Occipital lobe (tissue), 1 donor: ENCODE measurements at regions not wholly inside any gene's neighbourhood (a gene's known extent, or its start where the extent isn't known, plus 50 kb on each side); places are given as distances from the start of the nearest gene placed in this dataset.

ENCODE experiments used
- DNase-seq: peaks from one replicate; lab custom pipeline; 2025; lab: John Stamatoyannopoulos, UW

DNA sequence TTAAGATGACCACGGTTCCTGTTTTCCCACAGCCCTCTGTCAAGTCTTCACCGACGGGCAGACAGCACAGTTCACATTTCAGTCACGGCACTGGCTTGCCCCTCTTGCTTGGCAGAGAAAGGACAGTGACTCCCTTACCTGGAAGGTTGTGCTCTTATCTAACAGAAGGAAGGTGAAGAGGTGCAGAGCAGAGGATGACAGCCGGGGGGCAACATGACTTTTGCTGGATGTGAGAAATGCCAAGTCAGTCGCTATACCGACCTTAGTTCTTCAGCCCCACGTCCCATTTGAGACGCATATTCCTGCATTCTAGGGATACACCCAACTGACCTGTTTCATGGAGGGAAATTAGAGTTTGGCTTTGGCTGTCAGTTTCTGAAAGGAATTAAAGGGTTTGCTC lies 492.3 kb downstream of the NPIPA7 start:
- no peak for DNase-seq

DNA sequence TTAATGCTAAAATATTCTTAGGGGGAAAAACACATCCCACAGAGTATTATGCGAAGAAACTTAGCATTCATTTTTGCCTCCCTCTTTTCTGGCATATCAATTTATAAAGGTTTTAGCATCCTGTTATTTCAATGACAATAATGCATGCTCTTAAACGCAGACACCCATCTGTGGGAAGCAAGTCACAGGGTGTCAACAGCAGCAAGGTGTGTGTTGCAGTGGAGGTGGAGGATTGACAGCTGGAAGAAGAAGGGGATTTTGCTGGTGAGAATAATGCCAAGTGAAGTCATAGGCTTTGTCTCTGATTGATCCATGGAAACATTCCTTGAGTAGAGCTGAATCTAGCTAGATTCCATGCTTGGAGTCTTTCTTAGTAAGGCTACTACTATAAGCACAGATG lies 498.1 kb downstream of the NPIPA7 start:
- no peak for DNase-seq

DNA sequence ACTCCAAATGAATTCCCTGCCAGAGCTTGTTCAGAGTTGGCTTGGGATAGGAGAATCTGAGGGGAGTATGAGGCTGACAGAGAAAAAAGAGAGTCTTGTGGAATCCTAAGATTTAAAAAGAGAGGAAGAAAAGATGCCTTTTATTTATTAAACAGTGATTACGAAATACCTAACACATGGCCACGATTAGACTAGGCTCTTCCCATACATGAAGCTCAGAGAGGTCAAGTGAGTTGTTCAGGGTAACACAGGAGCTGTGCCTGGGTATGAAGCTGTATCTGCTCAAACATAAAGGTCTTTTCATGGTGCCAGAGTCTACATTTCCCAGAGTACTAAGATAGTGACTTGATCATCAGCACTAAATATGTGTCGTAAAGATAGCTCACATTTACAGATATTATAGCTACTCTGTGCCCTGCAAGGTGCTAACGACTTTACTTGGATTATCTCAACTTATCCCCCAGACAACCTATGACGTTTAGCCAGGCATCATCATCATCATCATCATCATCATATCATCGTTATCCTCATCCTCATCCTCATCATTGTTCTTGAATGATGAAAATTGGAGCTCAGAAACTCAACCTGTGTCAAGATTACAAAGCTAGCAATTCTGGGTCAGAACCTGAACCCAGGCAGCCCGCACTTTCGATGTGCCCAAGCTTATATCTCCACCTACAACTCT lies 500.8 kb downstream of the NPIPA7 start:
- DNase-seq = no peak

DNA sequence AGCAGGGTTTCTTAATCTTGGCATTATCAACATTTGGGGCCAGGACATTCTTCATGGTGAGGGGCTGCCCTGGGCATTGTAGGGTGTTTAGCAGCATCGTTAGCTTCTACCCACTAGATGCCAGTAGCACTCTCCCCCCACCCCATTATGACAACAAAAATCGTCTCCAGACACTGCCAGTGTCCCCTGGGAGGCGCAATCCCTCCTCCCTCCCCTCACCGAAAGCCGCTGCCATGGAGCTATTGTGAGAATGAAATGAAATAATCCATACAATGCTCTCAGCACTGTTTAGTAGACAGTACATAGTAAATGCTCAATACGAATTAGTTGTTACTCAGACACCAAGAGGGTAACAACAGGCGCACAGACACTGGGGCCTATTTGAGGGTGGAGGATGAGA lies 502.9 kb downstream of the NPIPA7 start:
- DNase-seq = no peak

DNA sequence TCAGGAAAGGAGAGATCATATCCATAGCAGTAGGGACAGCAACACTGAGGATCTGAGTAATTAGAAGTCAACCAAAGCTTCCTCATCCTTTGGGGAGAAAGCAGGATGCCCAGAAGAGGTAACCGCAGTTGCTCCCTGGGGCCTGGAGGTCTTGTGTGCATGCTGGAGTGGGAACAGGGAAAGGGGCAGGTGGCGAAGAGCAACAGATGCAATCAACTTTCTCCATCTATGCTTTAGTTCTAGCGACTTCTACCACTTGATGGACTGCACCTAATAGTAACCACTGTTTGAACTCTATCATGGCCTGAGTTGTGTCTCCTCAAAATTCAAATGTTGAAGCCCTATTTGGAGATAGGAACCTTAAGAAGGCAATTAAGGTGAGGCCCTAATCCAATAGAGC lies 503.8 kb downstream of the NPIPA7 start:
- no peak for DNase-seq

DNA sequence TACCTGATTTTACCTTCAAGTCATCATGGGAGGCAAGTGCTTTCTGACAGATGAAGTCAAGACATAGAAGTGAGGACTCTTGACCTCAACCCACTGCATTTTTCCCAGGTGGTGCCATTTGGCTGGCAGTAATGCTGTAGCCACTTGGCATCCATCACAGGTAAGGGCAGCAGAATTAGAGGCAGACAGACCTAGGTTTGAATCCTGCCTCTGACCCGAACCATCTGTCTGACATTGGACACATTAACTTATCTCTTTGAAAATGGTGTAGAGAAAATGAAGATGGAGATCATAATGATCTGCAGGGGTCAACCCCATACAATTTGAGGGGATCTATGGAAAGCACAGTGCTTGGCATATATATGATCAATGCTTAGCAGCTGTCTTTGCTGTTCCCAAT lies 505.5 kb downstream of the NPIPA7 start:
- DNase-seq = no peak

DNA sequence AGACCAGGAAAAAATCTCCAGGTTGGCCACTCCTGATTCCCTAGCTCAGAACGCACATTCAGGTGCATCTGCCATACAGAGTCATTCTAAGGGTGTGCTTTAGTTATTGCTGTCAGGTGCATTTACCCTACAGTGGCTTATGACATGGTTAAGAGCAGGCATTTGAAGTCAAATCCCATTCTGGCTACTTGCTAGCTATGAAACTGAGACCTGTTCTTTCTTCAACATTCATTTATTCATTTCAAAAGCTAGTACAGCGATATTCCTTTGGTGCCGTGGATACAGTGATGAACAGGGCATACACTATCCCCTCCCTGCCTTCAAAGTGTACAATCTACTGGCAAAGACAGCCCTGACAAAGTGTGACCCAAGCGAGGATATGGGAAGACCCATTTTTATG lies 508.3 kb downstream of the NPIPA7 start:
- DNase-seq = no peak

DNA sequence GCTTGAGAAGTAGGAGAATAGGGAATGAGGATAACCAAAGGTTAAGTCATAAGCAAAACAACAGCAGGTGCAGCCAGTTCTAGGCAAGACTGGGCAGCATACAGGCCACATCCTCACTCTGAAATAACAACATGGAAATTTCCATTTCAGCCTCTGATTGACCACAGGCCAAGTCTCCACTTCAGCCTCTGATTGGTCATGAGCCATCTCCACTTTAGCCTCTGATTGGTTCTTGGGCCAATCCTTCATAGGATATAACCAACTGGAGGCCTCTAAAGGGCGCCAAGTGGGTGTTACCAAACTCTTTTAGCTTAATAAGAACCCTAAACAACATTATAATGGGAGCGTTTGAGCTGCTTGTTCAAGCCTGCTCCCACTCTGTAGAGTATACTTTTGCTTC lies 512.0 kb downstream of the NPIPA7 start:
- no peak for DNase-seq

DNA sequence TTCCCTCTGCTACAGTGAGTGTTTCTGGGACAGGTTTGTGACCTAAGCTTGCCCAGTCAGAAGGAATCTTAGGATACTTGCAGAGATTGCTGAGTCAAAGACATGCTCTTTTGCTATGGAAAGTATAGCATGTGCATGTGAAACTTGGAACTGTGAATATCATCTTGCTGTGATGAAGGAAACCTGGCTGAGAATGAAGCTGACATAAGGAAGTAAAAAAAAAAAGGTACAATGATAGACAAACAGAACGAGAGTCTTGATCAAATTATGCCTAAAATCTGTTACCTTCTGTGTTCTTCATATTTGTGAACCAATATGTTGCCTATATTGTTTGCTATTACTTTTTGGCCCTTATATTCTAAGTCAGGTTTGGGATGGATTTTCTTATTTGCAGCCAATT lies 525.7 kb downstream of the NPIPA7 start:
- no peak for DNase-seq

DNA sequence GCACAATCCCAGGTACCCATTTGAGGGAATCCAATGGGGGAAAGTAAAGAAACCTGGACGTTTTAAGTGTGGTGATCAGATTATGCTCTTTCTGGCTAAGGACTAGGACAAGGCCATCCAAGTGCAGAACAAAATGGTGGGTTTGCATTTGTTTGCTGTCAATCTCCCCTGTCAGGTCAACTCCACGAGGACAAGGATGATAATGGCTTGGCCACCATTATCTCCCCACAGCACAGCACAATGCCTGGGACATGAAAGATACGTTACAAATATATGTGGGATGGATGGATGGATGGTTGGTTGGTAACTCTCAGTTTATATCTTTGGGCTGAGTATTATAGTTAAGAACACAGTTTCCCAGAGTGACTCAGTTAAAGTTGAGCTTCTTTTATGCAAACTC lies 526.9 kb downstream of the NPIPA7 start:
- no peak for DNase-seq

DNA sequence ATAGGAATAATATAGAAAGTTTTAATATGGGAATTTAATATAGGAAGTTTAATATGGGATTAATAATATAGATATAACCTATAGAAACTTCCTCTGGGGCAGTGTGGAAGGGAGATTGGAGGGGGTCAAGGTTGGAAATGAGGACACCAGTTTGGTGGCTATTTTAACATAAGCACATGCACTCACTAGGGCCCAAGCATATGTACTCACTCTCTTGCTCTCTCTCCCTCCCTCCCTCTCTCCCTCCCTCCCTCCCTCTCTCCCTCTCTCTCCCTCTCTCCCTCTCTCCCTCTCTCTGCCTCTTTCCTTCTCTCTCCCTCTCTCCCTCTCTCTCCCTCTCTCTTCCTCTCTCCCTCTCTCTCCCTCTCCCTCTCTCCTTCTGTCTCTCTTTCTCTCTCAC lies 528.1 kb downstream of the NPIPA7 start:
- no peak for DNase-seq

DNA sequence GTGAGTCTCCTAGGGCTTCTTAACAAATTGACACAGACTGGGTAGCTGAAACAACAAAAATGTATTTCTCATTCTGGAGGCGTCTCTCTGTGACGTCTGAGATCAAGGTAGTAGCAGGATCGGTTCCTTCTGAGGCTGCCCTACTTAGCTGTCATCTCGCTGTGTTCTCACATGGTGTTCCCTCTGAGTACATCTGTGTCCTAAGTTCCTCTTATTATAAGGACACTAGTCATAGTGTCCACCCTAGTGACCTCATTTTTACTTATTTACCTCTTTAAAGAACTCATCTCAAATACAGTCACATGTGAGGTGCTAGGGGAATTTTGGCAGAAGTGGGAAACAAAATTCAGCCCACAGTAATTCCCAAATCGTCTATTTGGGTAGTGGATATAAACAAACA lies 529.1 kb downstream of the NPIPA7 start:
- DNase-seq = no peak

DNA sequence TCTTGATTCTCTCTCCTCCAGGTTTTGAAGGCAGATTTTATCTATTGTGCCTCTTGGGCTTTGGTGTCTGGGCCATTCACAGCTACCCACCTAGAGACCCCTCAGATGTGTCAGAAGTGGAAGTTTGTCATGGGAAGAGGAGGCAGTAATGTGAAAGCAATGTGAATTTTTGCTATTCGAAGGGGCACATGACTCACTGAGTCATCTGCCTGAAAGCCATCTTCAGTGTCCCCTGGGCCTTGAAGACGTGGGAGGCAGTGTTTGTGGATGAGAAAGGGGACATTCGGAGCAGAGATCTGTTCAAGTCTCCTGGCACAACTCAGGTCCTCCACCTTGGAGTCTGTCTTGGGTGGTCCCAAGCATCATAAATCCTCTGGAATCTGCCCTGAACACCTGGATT lies 530.2 kb downstream of the NPIPA7 start:
- no peak for DNase-seq

DNA sequence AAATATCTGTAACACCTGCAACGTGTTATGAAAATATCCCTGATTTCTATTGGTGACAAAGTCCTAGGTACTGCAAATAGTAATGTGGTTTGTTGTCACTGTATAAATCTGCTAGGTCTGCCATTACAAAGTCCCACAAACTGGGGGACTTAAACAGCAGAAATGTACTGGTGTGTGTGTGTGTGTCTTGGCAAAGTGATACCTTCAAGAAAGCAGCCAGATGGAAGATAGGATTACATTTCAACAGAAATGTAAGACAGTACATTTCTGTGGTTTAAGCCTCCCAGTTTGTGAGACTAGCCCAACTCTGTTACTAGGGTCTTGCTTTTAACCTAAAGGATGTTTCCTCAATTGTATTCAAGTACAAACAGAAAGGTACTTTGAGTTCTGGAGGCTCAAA lies 531.7 kb downstream of the NPIPA7 start:
- no peak for DNase-seq

DNA sequence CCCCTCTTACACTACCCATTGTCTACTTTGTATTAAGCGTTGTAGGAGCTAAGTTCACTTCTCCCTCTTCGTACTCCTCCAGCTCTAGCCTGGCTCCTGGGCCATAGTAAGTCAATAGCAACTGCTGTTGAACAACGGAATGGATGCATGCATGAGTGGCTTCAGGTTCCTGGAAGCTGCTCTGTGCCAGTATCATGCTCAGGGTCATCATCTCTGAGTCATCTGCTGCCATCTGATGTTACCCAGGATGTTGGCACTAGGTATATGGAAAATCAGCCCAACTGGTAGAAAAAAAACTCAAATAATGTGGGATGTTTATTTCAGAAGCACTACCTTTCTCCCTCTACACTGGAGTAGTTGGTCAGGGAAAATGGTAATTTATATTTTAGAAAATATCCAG lies 536.8 kb downstream of the NPIPA7 start:
- no peak for DNase-seq

DNA sequence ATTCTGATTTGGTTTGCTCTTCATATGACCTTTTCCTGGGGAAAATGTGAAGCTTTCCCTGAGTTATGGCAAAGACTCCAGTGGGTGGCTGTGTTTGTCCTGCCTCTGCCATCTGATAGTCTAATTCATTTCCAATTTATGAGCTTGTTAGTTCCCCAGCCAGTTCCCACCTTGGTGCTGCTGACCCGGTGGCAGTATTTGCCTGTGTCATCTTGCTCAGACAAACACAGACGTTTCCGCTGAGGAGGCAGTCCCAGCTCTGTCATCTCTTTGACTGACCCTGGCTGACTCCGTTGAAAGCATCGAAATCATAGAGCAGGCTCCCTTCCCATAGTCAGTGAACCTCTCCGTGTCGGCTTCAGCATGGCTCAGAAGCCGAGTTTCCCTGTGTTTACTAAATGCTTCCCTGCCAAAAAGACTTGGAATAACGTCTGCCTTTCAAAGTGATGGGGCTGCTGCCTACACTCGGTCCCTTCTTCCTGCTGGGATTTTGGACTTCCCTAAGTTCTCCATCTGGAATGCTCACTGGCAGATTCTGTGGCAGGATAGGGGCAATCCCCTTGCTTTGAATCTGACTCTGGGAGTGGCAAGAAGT lies 538.3 kb downstream of the NPIPA7 start:
- DNase-seq = no peak

DNA sequence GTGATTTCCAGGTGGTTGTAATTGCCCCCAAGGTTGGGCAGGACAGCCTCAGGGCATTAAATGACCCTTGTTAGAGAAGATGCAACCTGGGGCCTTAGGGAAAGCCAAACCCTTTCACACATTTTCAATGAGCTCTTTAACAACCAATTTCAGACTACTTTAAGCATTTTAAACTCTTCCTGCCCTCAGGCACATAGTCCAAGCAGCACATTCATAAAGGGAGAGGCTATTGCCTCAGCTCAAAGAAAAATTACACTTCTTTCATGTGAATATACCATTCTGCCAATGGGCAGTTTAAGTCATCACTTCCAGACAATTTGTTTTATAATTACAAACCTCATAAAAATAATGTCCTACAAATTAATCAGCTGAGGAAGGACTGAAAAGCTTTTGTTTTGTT lies 544.5 kb downstream of the NPIPA7 start:
- DNase-seq = no peak

DNA sequence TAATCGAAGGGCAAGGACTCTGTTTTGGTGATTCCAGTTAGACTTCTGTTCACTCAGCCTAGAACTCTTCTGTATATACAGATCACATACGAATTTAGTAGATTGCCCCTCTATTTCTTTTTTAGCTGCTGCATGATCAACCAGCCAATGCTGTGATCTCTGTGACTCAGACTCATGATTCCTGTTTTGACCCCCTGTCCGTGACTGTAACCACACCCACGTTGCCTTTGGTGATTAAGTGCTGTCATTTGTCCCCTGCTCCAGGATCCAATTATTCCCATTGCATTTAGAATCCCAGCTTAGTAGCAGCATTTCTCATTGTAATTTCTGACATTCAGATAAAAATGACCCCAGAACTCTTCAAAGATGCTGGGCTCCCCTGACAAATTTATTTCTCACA lies 545.7 kb downstream of the NPIPA7 start:
- DNase-seq = no peak

DNA sequence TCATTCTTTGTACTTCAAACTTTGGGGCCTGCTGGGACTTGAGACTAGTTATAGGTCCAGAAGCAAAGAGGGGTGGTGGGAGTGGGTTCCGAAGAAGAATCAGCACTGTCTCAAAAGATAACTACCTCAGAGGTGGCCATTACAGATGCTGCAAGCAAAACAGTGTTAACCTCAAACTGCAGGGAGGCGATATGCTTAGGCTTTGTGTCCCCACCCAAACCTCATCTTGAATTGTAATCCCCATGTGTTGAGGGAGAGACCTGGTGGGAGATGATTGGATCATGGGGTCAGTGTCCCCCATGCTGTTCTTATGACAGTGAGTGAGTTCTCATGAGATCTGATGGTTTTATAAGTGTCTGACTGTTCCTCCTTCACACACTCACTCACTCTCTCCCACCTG lies 545.3 kb downstream of the XYLT1 start:
- DNase-seq = no peak

DNA sequence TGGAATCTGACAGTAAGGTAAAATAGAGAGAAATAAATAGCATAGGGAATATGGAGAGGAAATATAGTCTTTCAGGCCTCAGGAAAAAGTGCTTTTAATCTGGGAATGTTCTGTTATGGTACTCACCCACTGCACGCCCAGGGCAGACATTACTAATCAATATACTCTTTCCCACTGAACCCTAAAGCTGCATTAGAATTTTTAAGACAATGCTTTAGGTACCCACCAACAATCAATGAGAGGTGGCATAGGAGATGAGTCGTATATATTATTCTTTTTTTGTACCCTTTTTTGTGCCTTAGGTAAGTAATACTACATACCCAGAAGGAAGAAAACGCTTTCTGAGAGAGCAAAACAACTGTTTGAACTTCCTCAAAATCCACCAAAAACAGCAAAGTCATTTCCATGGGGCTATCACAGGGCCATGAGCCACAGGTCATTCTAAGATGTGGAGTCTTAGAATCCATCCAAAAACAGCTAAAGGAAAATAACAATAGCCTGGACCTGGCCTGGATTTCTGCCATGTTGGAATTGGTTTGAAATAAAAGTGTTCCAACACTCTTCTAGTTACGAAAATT lies 542.1 kb downstream of the XYLT1 start:
- no peak for DNase-seq

DNA sequence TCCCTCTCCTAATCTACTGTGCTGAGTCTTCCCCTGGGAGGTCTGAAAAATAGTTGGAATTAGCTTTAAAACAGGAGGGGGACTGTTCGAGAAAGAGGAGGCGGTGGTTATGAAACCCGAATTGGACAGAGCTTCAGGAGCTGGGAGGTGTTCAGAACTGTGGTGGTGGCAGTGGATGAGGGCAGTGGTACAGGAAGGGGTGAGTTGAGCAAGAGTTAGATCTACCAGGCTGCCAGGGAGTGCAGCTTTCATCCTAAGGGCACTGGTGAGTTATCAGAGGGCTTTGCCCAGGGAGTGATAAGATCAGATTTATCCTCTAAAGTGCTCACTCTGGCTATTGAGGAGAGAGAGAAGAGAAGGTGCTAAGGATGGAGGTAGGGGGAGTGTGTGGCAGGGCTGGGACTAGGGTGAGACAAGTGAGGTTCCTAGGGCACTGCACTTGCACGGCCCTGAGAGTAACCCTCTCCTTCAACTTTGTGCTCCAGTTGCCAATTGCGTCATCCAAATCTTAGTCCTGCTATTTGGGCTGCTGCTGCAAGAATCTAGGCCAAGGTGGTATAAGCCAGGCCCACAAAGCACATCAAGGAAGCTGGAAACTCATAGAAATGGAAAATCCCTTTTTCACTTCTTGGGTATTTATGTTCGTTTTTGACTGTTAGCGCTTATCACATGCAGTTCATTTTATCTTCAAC lies 540.3 kb downstream of the XYLT1 start:
- DNase-seq = no peak

DNA sequence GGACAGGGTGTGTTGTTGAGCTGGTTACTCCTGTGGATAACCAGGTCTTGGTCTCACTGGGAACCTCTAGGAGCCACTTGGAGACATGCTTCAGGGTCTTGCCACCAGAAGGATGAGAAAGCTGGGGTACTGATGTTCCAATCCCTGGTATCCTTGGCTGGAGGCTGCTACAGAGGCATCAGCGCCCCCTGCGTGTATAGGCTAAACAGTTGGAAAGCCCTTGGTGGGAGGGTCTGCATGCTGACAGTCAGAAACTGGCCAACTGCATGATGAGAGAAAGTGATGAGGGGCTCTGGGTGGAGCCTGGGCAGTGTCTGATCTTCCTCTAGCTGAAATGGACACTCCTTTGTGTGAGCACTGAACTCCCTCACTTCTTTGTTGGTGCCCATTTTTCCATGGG lies 536.9 kb downstream of the XYLT1 start:
- no peak for DNase-seq

DNA sequence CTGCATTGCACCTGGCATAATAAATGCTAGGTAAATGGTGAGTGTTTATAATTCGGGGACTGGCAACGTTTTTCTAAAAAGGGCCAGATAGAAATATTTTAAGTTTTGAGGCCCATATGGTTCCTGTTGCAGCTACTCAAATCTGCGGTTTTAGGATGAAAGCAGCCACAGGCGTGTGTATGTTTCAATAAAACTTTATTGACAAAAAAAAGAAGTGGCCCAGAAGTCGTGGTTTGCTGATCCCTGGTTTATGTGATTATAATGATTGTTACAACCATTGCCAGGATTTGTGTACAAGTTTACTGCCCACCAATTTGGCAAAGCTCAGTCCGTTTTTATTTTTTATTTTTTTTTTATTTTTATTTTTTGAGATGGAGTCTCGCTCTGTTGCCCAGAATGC lies 536.1 kb downstream of the XYLT1 start:
- DNase-seq = no peak
